ENCODE measurements at regions not wholly inside any gene's neighbourhood (a gene's known extent, or its start where the extent isn't known, plus 50 kb on each side); places are given as distances from the start of the nearest gene placed in this dataset.

- peak overlapping the region in 1 of 4 donors; percentile 63 for H3K27ac ChIP-seq
- WGBS, 2 donors (ENCODE audit: low coverage in 1 of 2) = 18% methylated on average over 2 of the region's 2 CpGs; no CpG with 5 or more reads in 1 of the 2 donors
- H3K4me3 ChIP-seq = no peak overlapping the region
- intact Hi-C loops (cut with DNase I; ENCODE audit: low total_unique reads) (no loop called here), in situ Hi-C loops (cut with MboI; ENCODE audit: low pct_ligation_motif_present in 1 of 4, low pct_unique_long_range_greater_than_20kb in 1 of 4, low sequenced_read_pairs in 3 of 4) (no loop called here)
- peaks cover 0 to 22% (median 14%) of the 10 kb centered on the region in 4 donors for H3K4me1 ChIP-seq
- no peaks in the 10 kb centered on the region for H3K9me3 ChIP-seq
- no peaks in the 10 kb centered on the region for H3K27me3 ChIP-seq
- peak in 1 of 3 donors; percentile 39 for TF ChIP-seq POLR2AphosphoS5 (IDR thresholded peaks at IDR 0.05)
- no peak for TF ChIP-seq EP300 (IDR thresholded peaks at IDR 0.05; ENCODE audit: low read depth)
- DNase-seq = no peak
- no peaks in the 10 kb centered on the region for H3K36me3 ChIP-seq
Observed at GRCh38 chr5:68543212-68543611, 327.7 kb downstream of the PIK3R1 start.

DNA sequence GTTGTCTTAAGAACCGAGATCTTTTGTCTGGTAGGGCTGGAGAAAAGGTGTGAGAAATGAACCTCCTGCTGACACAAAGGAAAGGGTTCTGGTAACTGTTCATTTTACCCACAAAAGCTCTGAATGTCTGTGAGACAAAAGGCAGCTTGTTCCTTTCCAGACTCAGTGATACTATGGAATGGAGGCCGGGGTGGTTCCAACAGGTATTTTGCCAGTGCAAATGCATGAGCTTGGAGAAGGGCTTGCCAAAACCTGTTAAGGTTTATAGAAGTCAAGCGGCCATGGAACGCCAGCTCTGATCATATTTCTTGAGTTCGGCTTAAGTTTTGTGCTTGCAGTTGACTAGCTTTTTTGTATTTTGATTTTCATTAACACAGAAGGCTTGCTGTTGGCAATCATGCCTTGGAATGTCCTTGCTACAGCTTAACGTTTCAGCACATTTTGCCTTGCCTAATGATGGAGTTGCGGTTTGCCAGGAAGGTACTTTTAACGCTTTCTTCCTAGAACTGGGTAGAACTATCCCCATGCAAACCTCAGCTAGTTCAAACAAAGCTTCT lies 328.6 kb downstream of the PIK3R1 start:
- Histone ChIP-seq H3K27ac (peak overlapping the region in 3 of 4 donors; percentile 3 to 63 (median 34)), H3K4me1 (peaks cover 0 to 22% (median 14%) of the 10 kb centered on the region in 4 donors), H3K27me3 (no peaks in the 10 kb centered on the region), H3K4me3 (no peak overlapping the region), H3K9me3 (no peaks in the 10 kb centered on the region), H3K36me3 (no peaks in the 10 kb centered on the region)
- in situ Hi-C loops (cut with MboI; ENCODE audit: low pct_ligation_motif_present in 1 of 4, low pct_unique_long_range_greater_than_20kb in 1 of 4, low sequenced_read_pairs in 3 of 4) (no loop called here), intact Hi-C loops (cut with DNase I; ENCODE audit: low total_unique reads) (no loop called here)
- DNase-seq = no peak
- TF ChIP-seq EP300 (IDR thresholded peaks at IDR 0.05; ENCODE audit: low read depth) = no peak
- TF ChIP-seq POLR2A (IDR thresholded peaks at IDR 0.05) = no peak
- TF ChIP-seq CTCF (IDR thresholded peaks at IDR 0.05) = no peak
- WGBS, 2 donors (ENCODE audit: low coverage in 1 of 2) = 61 to 75% methylated on average over 4 to 8 of the region's 8 CpGs

DNA sequence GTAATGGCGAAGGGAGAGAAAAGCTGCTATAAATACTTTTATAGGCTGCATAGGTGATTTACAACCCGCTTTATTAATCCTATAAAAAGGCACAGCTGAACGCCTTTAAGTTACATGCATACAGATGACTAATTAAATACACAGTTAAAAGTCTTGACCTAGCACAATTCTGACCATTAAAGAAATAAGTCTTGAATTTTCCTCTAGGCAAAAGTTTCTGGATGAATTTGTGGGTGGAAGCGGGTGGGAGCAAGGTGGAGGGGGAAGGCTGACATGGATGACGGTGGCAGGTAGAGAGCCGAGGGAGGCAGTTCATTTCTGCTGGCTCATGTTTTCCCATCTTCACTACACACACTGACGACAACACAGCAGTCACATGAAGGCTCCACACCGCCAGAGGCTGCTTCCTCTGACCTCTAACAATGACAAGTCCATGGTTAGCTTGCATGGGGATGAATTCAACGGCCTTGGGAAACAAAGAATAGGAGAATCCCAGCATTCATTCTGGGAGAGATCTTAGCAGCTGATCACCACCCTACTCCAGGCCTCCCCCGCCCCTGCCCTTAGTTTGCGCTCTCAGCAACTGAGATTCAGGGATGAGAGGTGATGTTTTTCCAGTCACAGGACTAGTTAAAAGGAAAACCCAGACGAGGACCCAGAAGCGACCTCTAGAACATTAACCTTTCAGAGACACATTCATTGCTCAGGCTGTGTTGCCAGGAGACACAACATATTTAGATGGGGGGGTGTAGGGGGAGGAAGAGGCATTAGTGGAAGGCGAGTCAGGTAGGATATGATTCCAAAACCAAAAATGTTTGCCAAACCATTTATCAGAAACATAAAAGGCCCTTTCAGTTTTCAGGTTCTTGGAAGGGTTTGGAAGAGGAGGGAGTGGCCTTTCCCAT lies 329.3 kb downstream of the PIK3R1 start:
- no peaks in the 10 kb centered on the region for H3K36me3 ChIP-seq
- H3K9me3 ChIP-seq = no peaks in the 10 kb centered on the region
- intact Hi-C loops (cut with DNase I; ENCODE audit: low total_unique reads) = no loop called here
- DNase-seq = no peak
- no peak overlapping the region for H3K4me3 ChIP-seq
- in situ Hi-C loops (cut with MboI; ENCODE audit: low pct_ligation_motif_present in 1 of 4, low pct_unique_long_range_greater_than_20kb in 1 of 4, low sequenced_read_pairs in 3 of 4) = no loop called here
- WGBS, 2 donors (ENCODE audit: low coverage in 1 of 2) = 63 to 73% methylated on average over 7 to 14 of the region's 14 CpGs
- TF ChIP-seq EP300 (IDR thresholded peaks at IDR 0.05; ENCODE audit: low read depth) (peak; percentile 7), CTCF (IDR thresholded peaks at IDR 0.05) (no peak)
- peak overlapping the region in 3 of 4 donors; percentile 5 to 63 (median 34) for H3K27ac ChIP-seq
- peaks cover 0 to 22% (median 14%) of the 10 kb centered on the region in 4 donors for H3K4me1 ChIP-seq
- H3K27me3 ChIP-seq = no peaks in the 10 kb centered on the region

GRCh38 chr5:68545636-68546295 lies 330.2 kb downstream of the PIK3R1 start:
- H3K4me1 ChIP-seq = peaks cover 0 to 22% (median 14%) of the 10 kb centered on the region in 4 donors
- H3K4me3 ChIP-seq = no peak overlapping the region
- in situ Hi-C loops (cut with MboI; ENCODE audit: low pct_ligation_motif_present in 1 of 4, low pct_unique_long_range_greater_than_20kb in 1 of 4, low sequenced_read_pairs in 3 of 4) (no loop called here), intact Hi-C loops (cut with DNase I; ENCODE audit: low total_unique reads) (no loop called here)
- 72 to 100% methylated on average over 2 to 7 of the region's 7 CpGs for WGBS, 2 donors (ENCODE audit: low coverage in 1 of 2)
- no peaks in the 10 kb centered on the region for H3K9me3 ChIP-seq
- H3K36me3 ChIP-seq = no peaks in the 10 kb centered on the region
- H3K27ac ChIP-seq = peak overlapping the region in 1 of 4 donors; percentile 63
- no peaks in the 10 kb centered on the region for H3K27me3 ChIP-seq
- no peak for DNase-seq
- TF ChIP-seq EP300 (IDR thresholded peaks at IDR 0.05; ENCODE audit: low read depth) (no peak), CTCF (IDR thresholded peaks at IDR 0.05) (no peak), POLR2AphosphoS5 (IDR thresholded peaks at IDR 0.05) (no peak), POLR2A (IDR thresholded peaks at IDR 0.05) (no peak)

Data from transverse colon (tissue), 4 donors.